GM21619 (cell line): ENCODE measurements at regions not wholly inside any gene's neighbourhood (a gene's known extent, or its start where the extent isn't known, plus 50 kb on each side); places are given as distances from the start of the nearest gene placed in this dataset.

ENCODE experiments used
- ATAC-seq: cut with Tn5 transposase; IDR thresholded peaks from one replicate; pipeline ENCODE4 v1.9.1; 2021; ENCODE audit not compliant: unreplicated experiment

- ATAC-seq, result no peak
Observed at GRCh38 chr13:47523771-47524170, 477.3 kb downstream of the SUCLA2 start.

- no peak for ATAC-seq
Observed at GRCh38 chr13:47521890-47522487, 479.1 kb downstream of the SUCLA2 start.

- ATAC-seq, result no peak
Observed at GRCh38 chr13:47519626-47520025, 481.4 kb downstream of the SUCLA2 start.

- ATAC-seq, result no peak
Observed at GRCh38 chr13:47518530-47518929, 482.5 kb downstream of the SUCLA2 start.

GRCh38 chr13:47511647-47512046, 489.4 kb downstream of the SUCLA2 start:
- ATAC-seq, result no peak

- ATAC-seq, result no peak
Observed at GRCh38 chr13:47508527-47509228, 492.4 kb downstream of the SUCLA2 start.

- no peak for ATAC-seq
Observed at GRCh38 chr13:47503475-47503874, 497.6 kb downstream of the SUCLA2 start.

GRCh38 chr13:47502166-47502565, 498.9 kb downstream of the SUCLA2 start:
- no peak for ATAC-seq

GRCh38 chr13:47499358-47500150, 501.5 kb downstream of the SUCLA2 start:
- ATAC-seq, result no peak

GRCh38 chr13:47484548-47484947, 516.5 kb downstream of the SUCLA2 start:
- ATAC-seq, result no peak

GRCh38 chr13:47481536-47481935, 519.5 kb downstream of the SUCLA2 start:
- no peak for ATAC-seq

GRCh38 chr13:47480951-47481350, 520.1 kb downstream of the SUCLA2 start:
- no peak for ATAC-seq

- ATAC-seq, result no peak
Observed at GRCh38 chr13:47480121-47480520, 521.0 kb downstream of the SUCLA2 start.

GRCh38 chr13:47478985-47479384, 522.1 kb downstream of the SUCLA2 start:
- ATAC-seq, result no peak

- ATAC-seq, result no peak
Observed at GRCh38 chr13:47475441-47475948, 525.6 kb downstream of the SUCLA2 start.

GRCh38 chr13:47474839-47475238, 526.2 kb downstream of the SUCLA2 start:
- ATAC-seq, result no peak

- no peak for ATAC-seq
Observed at GRCh38 chr13:47474326-47474725, 526.7 kb downstream of the SUCLA2 start.

GRCh38 chr13:47472516-47472915, 528.6 kb downstream of the SUCLA2 start:
- no peak for ATAC-seq

GRCh38 chr13:47463726-47464125, 537.3 kb downstream of the SUCLA2 start:
- no peak for ATAC-seq

GRCh38 chr13:47463002-47463401, 538.1 kb downstream of the SUCLA2 start:
- no peak for ATAC-seq

GRCh38 chr13:47461816-47462215, 539.3 kb downstream of the SUCLA2 start:
- no peak for ATAC-seq

GRCh38 chr13:47459512-47459911, 541.6 kb downstream of the SUCLA2 start:
- no peak for ATAC-seq
